ENCODE measurements at regions not wholly inside any gene's neighbourhood (a gene's known extent, or its start where the extent isn't known, plus 50 kb on each side); places are given as distances from the start of the nearest gene placed in this dataset.

- peak overlapping the region; percentile 46 for H3K4me2 ChIP-seq (ENCODE audit: insufficient read depth, low read length)
- TF ChIP-seq CTCF (IDR thresholded peaks at IDR 0.05; ENCODE audit: extremely low read depth, low read depth, low read length): no peak
- H3K27ac ChIP-seq (ENCODE audit: low read depth, low read length): no peak overlapping the region
- H4K20me1 ChIP-seq (ENCODE audit: insufficient read depth, low read length): no peaks in the 10 kb centered on the region
- H2AFZ ChIP-seq (ENCODE audit: low read length): peak overlapping the region; percentile 53
- peaks cover 2% of the 10 kb centered on the region for H3K9me3 ChIP-seq (ENCODE audit: low read depth, low read length)
- no peaks in the 10 kb centered on the region for H3K79me2 ChIP-seq (ENCODE audit: insufficient read depth, low read length)
- H3K27me3 ChIP-seq (ENCODE audit: insufficient read depth, low read length): no peaks in the 10 kb centered on the region
- peaks cover 5% of the 10 kb centered on the region for H3K4me1 ChIP-seq (ENCODE audit: insufficient read depth, low read length)
- no peak overlapping the region for H3K4me3 ChIP-seq (ENCODE audit: insufficient read depth, low read length)
- no peak for DNase-seq (ENCODE audit: insufficient read length, low spot score, missing footprints)
- no peaks in the 10 kb centered on the region for H3K36me3 ChIP-seq (ENCODE audit: insufficient read depth, low read length)
Observed at GRCh38 chr2:235287375-235287733, 206.5 kb upstream of the AGAP1 start.

- Histone ChIP-seq H3K27me3 (ENCODE audit: insufficient read depth, low read length) (peaks cover 5% of the 10 kb centered on the region), H4K20me1 (ENCODE audit: insufficient read depth, low read length) (no peaks in the 10 kb centered on the region)
- no peak for DNase-seq (ENCODE audit: insufficient read length, low spot score, missing footprints)
Observed at GRCh38 chr2:235291461-235291860, 202.4 kb upstream of the AGAP1 start.

GRCh38 chr2:235293061-235293460, 200.8 kb upstream of the AGAP1 start:
- TF ChIP-seq CTCF (IDR thresholded peaks at IDR 0.05; ENCODE audit: extremely low read depth, low read depth, low read length): no peak
- Histone ChIP-seq H3K79me2 (ENCODE audit: insufficient read depth, low read length) (no peaks in the 10 kb centered on the region), H2AFZ (ENCODE audit: low read length) (no peak overlapping the region), H3K4me3 (ENCODE audit: insufficient read depth, low read length) (no peak overlapping the region), H3K27me3 (ENCODE audit: insufficient read depth, low read length) (peaks cover 5% of the 10 kb centered on the region), H3K27ac (ENCODE audit: low read depth, low read length) (no peak overlapping the region), H3K4me1 (ENCODE audit: insufficient read depth, low read length) (no peaks in the 10 kb centered on the region), H3K9me3 (ENCODE audit: low read depth, low read length) (no peaks in the 10 kb centered on the region), H3K36me3 (ENCODE audit: insufficient read depth, low read length) (no peaks in the 10 kb centered on the region), H3K4me2 (ENCODE audit: insufficient read depth, low read length) (no peak overlapping the region), H4K20me1 (ENCODE audit: insufficient read depth, low read length) (no peaks in the 10 kb centered on the region)
- DNase-seq (ENCODE audit: insufficient read length, low spot score, missing footprints): no peak

More at GRCh38 chr2:235291461-235291860, 202.4 kb upstream of the AGAP1 start:
- no peaks in the 10 kb centered on the region for H3K36me3 ChIP-seq (ENCODE audit: insufficient read depth, low read length)
- peaks cover 5% of the 10 kb centered on the region for H3K4me1 ChIP-seq (ENCODE audit: insufficient read depth, low read length)
- H3K4me2 ChIP-seq (ENCODE audit: insufficient read depth, low read length): no peak overlapping the region
- no peaks in the 10 kb centered on the region for H3K79me2 ChIP-seq (ENCODE audit: insufficient read depth, low read length)
- no peak overlapping the region for H3K4me3 ChIP-seq (ENCODE audit: insufficient read depth, low read length)
- no peak overlapping the region for H3K27ac ChIP-seq (ENCODE audit: low read depth, low read length)
- H3K9me3 ChIP-seq (ENCODE audit: low read depth, low read length): no peaks in the 10 kb centered on the region
- no peak for TF ChIP-seq CTCF (IDR thresholded peaks at IDR 0.05; ENCODE audit: extremely low read depth, low read depth, low read length)
- no peak overlapping the region for H2AFZ ChIP-seq (ENCODE audit: low read length)

- Histone ChIP-seq H3K4me1 (ENCODE audit: insufficient read depth, low read length) (peaks cover 5% of the 10 kb centered on the region), H3K9me3 (ENCODE audit: low read depth, low read length) (no peaks in the 10 kb centered on the region), H3K36me3 (ENCODE audit: insufficient read depth, low read length) (no peaks in the 10 kb centered on the region), H3K4me3 (ENCODE audit: insufficient read depth, low read length) (no peak overlapping the region), H3K4me2 (ENCODE audit: insufficient read depth, low read length) (no peak overlapping the region), H3K79me2 (ENCODE audit: insufficient read depth, low read length) (no peaks in the 10 kb centered on the region), H2AFZ (ENCODE audit: low read length) (no peak overlapping the region), H3K27ac (ENCODE audit: low read depth, low read length) (no peak overlapping the region), H4K20me1 (ENCODE audit: insufficient read depth, low read length) (no peaks in the 10 kb centered on the region), H3K27me3 (ENCODE audit: insufficient read depth, low read length) (peaks cover 5% of the 10 kb centered on the region)
- no peak for TF ChIP-seq CTCF (IDR thresholded peaks at IDR 0.05; ENCODE audit: extremely low read depth, low read depth, low read length)
- DNase-seq (ENCODE audit: insufficient read length, low spot score, missing footprints): no peak
Observed at GRCh38 chr2:235295831-235296230, 198.0 kb upstream of the AGAP1 start.
